Colonic mucosa (tissue), 4 donors: ENCODE measurements at regions not wholly inside any gene's neighbourhood (a gene's known extent, or its start where the extent isn't known, plus 50 kb on each side); places are given as distances from the start of the nearest gene placed in this dataset.

Source experiments
- DNase-seq: peaks from one replicate; pipeline ENCODE4 v3.0.0-alpha.2; 2020
- H3K27ac ChIP-seq: fragments of 200-600 bp; one replicate; pipeline ENCODE4 v1.8.0; 2021
- H3K27me3 ChIP-seq: fragments of 200-600 bp; one replicate; pipeline ENCODE4 v1.8.0; 2021
- H3K36me3 ChIP-seq: fragments of 200-600 bp; one replicate; pipeline ENCODE4 v1.8.0; 2021
- H3K4me1 ChIP-seq: fragments of 200-600 bp; one replicate; pipeline ENCODE4 v1.8.0; 2021; ENCODE audit warnings: mild to moderate bottlenecking
- H3K4me3 ChIP-seq: fragments of 200-600 bp; one replicate; pipeline ENCODE4 v1.8.0; 2021
- H3K9ac ChIP-seq, 2 donors: one replicate each; pipeline ENCODE4 v1.7.0; 2013; ENCODE audit warnings: control low read depth in 2 of 2, low read depth in 2 of 2, low read length in 2 of 2
- H3K9me3 ChIP-seq: fragments of 200-600 bp; one replicate; pipeline ENCODE4 v1.8.0; 2021
- intact Hi-C: fragments of 100-400 bp; cut with DNase I; formaldehyde crosslinking; loops from one replicate; pipeline ENCODE4 v1.14.1; 2022
- TF ChIP-seq, protein P1 (sequence below): fragments of 200-600 bp; IDR thresholded peaks from one replicate; pipeline ENCODE4 v1.8.0; 2022; ENCODE audit warnings: antibody characterized with exemption, mild to moderate bottlenecking
- donor health status: healthy.
- donor health status: DM: no; HTN: no; CAD: no.
- donor health status: DM: no; HTN: no; CAD: no.

DNA sequence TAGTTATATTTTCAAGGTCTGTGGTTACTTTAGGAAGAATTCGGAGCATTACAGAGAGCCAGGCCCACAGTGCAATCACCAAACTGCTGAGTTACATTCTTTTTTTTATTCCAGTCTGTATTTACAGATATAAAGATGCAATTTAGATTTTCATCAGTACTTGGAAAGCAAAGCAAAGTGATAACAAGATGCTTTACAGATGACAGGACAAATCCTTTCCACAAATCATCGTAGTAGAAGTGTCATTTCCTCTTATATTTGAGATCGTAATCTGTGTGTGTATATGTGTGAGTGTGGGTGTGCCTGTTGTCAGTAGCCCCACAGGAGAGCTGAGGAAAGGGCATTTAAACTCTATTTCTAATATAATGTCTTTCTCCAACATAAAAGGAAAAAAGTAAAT is 1893.7 kb downstream of the STIM2 start:
- Histone ChIP-seq H3K36me3 (no peaks in the 10 kb centered on the region), H3K9me3 (no peaks in the 10 kb centered on the region), H3K27me3 (no peaks in the 10 kb centered on the region), H3K27ac (no peak overlapping the region), H3K9ac (no peak overlapping the region), H3K4me1 (no peaks in the 10 kb centered on the region), H3K4me3 (no peak overlapping the region)
- intact Hi-C loops: no loop called here
- TF ChIP-seq, protein P1, sequence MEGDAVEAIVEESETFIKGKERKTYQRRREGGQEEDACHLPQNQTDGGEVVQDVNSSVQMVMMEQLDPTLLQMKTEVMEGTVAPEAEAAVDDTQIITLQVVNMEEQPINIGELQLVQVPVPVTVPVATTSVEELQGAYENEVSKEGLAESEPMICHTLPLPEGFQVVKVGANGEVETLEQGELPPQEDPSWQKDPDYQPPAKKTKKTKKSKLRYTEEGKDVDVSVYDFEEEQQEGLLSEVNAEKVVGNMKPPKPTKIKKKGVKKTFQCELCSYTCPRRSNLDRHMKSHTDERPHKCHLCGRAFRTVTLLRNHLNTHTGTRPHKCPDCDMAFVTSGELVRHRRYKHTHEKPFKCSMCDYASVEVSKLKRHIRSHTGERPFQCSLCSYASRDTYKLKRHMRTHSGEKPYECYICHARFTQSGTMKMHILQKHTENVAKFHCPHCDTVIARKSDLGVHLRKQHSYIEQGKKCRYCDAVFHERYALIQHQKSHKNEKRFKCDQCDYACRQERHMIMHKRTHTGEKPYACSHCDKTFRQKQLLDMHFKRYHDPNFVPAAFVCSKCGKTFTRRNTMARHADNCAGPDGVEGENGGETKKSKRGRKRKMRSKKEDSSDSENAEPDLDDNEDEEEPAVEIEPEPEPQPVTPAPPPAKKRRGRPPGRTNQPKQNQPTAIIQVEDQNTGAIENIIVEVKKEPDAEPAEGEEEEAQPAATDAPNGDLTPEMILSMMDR: no peak
- DNase-seq: no peak

DNA sequence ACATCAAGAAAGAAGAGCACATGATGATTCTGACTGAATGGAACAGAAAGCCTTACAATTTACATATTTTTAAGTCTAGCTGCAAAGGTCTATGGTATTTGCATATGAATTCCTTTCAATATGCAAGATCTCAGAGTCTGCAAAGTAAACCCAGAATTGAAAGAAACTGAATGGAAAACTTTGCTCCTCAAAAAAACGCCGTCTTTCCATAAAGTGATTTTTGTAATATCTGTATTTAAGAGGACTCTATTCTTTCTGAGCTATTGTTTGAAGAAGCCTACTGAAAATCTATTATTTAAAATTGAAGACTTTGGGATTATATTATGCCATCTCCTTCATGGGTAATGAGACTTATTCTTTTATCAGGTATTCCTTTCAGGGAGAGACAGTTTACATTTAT is 1894.4 kb downstream of the STIM2 start:
- Histone ChIP-seq H3K9ac (no peak overlapping the region), H3K27me3 (no peaks in the 10 kb centered on the region), H3K4me3 (no peak overlapping the region), H3K27ac (no peak overlapping the region), H3K9me3 (no peaks in the 10 kb centered on the region), H3K4me1 (no peaks in the 10 kb centered on the region), H3K36me3 (no peaks in the 10 kb centered on the region)
- no peak for DNase-seq
- intact Hi-C loops: no loop called here
- TF ChIP-seq, protein P1: no peak

DNA sequence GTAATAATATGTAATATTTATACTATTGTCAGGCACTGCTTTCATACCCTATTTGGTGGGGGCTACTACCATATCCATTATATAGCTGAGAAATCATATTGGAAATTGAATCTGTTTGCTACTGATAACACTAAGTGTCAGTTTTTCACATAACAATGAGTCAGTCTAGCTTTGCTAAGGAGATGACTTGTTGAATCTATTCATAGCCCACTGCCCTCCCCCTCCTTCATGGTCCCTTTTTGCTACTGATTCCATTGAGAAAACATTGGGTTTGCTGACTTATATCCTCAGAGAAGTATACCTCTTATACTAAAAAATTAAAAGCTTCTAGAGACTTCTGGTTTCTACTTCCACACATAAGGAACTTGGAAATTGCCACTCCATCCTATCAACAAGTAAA is 1898.4 kb downstream of the STIM2 start:
- H3K4me3 ChIP-seq: no peak overlapping the region
- intact Hi-C loops: no loop called here
- DNase-seq: no peak
- TF ChIP-seq, protein P1: no peak
- H3K9me3 ChIP-seq: no peaks in the 10 kb centered on the region
- H3K36me3 ChIP-seq: no peaks in the 10 kb centered on the region
- H3K27ac ChIP-seq: no peak overlapping the region
- no peak overlapping the region for H3K9ac ChIP-seq
- H3K4me1 ChIP-seq: no peaks in the 10 kb centered on the region
- H3K27me3 ChIP-seq: no peaks in the 10 kb centered on the region

GRCh38 chr4:28760003-28760402 is 1899.4 kb downstream of the STIM2 start:
- H3K36me3 ChIP-seq: no peaks in the 10 kb centered on the region
- TF ChIP-seq, protein P1: no peak
- no peak overlapping the region for H3K27ac ChIP-seq
- H3K4me3 ChIP-seq: no peak overlapping the region
- H3K9me3 ChIP-seq: no peaks in the 10 kb centered on the region
- no peaks in the 10 kb centered on the region for H3K27me3 ChIP-seq
- intact Hi-C loops: no loop called here
- no peak overlapping the region for H3K9ac ChIP-seq
- DNase-seq: no peak
- H3K4me1 ChIP-seq: no peaks in the 10 kb centered on the region

DNA sequence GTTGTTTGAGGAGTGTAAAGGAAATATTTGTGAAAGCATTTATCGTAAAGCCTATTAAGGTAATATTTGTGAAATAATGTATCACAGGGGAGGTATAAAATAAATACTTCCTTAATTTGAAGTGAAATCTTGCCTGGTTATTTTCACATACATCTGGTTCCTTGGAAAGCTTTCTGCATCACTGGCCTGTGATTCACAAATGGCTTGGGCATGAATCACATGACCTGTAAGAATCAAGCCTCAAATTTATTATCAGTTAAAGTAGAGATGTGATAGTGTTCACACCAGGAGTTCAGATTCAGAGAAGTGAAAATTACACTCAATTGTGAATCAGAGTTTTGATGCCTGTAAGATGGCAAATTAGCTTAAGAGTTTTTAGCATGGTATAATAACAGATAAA is 1911.4 kb downstream of the STIM2 start:
- no peaks in the 10 kb centered on the region for H3K36me3 ChIP-seq
- no peaks in the 10 kb centered on the region for H3K27me3 ChIP-seq
- DNase-seq: no peak
- intact Hi-C loops: no loop called here
- H3K9me3 ChIP-seq: no peaks in the 10 kb centered on the region
- H3K9ac ChIP-seq: no peak overlapping the region
- no peak overlapping the region for H3K27ac ChIP-seq
- TF ChIP-seq, protein P1: no peak
- H3K4me1 ChIP-seq: no peaks in the 10 kb centered on the region
- H3K4me3 ChIP-seq: no peak overlapping the region

GRCh38 chr4:28772788-28773187 is 1912.1 kb downstream of the STIM2 start:
- H3K4me1 ChIP-seq: no peaks in the 10 kb centered on the region
- no peak overlapping the region for H3K9ac ChIP-seq
- TF ChIP-seq, protein P1: no peak
- H3K36me3 ChIP-seq: no peaks in the 10 kb centered on the region
- no peak overlapping the region for H3K4me3 ChIP-seq
- intact Hi-C loops: no loop called here
- no peaks in the 10 kb centered on the region for H3K9me3 ChIP-seq
- DNase-seq: no peak
- no peak overlapping the region for H3K27ac ChIP-seq
- no peaks in the 10 kb centered on the region for H3K27me3 ChIP-seq
